ENCODE measurements at regions not wholly inside any gene's neighbourhood (a gene's known extent, or its start where the extent isn't known, plus 50 kb on each side); places are given as distances from the start of the nearest gene placed in this dataset.

GRCh38 chr16:50889276-50889675 is 147.4 kb downstream of the CYLD start:
- no peak for TF ChIP-seq CTCF (IDR thresholded peaks at IDR 0.05)
- no peak for TF ChIP-seq EP300 (IDR thresholded peaks at IDR 0.05)
- no peak for TF ChIP-seq POLR2A (IDR thresholded peaks at IDR 0.05)

All from tibial nerve (tissue), 4 donors.